ENCODE measurements at regions not wholly inside any gene's neighbourhood (a gene's known extent, or its start where the extent isn't known, plus 50 kb on each side); places are given as distances from the start of the nearest gene placed in this dataset.
A peak's percentile ranks its signal among the peaks of the same experiment; 100 is the strongest.

DNA sequence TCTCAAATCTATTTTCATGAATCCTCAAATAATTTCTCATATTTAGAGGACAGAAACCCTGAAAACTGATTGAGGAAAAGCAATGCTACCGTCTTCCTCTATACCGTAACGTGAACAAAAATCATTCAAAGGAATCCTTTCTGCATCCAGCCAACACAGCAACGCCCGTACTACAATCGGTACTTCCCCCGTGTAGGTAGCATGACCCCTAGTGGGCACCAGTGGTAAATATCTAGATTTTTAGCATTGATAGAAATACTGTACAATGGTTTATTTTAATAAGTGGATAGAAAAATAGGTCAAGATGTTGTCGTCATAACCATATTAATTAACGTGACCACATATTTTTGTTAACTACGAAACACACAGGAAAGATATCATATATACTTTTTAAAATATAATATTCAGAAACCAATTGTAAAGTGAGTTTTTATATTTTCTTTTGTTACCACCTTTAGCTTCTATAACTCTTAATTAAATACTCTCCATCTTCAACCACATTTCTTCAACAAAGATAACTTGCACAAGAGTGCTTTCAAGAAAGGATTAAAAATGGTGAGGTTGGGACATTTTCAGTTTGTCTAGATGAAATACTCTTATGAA is 194.1 kb downstream of the SS18 start:
- Mint-ChIP-seq H3K27me3 (peaks cover 8% of the 10 kb centered on the region), H3K4me1 (no peaks in the 10 kb centered on the region), H3K36me3 (ENCODE audit: low read depth) (no peaks in the 10 kb centered on the region), H3K9me3 (no peaks in the 10 kb centered on the region), H3K4me3 (no peak overlapping the region), H3K27ac (no peak overlapping the region)
- intact Hi-C loops (cut with micrococcal nuclease) = no loop called here
- peak; percentile 67 for DNase-seq

DNA sequence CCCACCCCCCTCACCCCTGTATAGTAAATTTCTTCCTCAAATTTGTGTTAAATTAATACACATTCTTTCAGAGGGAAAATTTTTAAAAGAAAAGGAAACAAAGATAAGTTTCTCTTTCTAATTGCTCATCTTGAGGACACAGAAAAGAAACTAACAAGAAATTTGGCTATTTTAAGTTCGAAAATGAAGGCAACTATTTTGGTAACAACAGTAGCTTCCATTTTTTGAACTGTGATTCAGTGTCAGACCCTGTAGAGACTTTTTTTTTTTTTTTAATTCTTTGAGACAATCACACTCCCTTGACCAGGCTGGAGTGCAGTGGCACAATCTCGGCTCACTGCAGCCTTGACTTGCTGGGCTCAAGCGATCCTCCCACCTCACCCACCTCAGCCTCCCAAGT is 194.9 kb downstream of the SS18 start:
- Mint-ChIP-seq H3K27ac (no peak overlapping the region), H3K4me1 (no peaks in the 10 kb centered on the region), H3K36me3 (ENCODE audit: low read depth) (no peaks in the 10 kb centered on the region), H3K9me3 (no peaks in the 10 kb centered on the region), H3K4me3 (no peak overlapping the region), H3K27me3 (peaks cover 8% of the 10 kb centered on the region)
- no peak for DNase-seq
- intact Hi-C loops (cut with micrococcal nuclease) = no loop called here

DNA sequence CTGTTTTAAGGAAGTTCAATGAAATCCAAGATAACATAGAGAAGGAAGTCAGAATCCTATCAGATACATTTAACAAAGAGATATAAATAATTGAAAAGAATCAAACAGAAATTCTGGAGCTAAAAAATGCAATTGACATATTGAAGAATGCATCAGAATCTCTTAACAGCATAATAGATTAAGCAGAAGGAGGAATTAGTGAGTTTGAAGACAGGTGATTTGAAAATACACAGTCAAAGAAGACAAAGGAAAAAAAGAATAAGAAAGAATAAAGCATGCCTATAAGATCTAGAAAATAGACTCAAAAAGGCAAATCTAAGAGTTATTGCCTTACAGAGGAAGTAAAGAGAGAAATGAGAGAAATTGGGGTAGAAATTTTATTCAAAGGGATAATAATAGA is 204.1 kb downstream of the SS18 start:
- no peak overlapping the region for H3K27ac Mint-ChIP-seq
- no peak overlapping the region for H3K4me3 Mint-ChIP-seq
- DNase-seq = no peak
- no peaks in the 10 kb centered on the region for H3K36me3 Mint-ChIP-seq (ENCODE audit: low read depth)
- H3K9me3 Mint-ChIP-seq = no peaks in the 10 kb centered on the region
- no peaks in the 10 kb centered on the region for H3K4me1 Mint-ChIP-seq
- H3K27me3 Mint-ChIP-seq = peaks cover 11% of the 10 kb centered on the region
- intact Hi-C loops (cut with micrococcal nuclease) = no loop called here

DNA sequence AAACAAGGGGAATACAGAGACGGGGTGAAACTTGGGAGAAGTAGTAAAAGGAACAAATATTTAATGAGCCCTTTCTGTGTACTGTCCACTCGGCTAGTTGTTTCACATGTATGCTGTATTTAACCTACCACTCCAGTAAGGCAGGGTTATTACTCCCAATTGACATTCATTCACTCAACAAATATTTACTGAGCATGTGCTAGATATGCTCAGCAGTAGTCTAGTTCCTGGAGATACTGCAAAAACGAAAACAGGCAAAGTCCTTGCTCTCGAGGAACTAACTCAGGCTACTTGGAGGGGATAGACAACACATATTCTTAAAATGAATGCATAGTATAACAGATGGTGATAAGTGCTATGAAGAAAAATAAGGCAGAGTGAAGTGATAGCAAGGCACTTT is 207.3 kb downstream of the SS18 start:
- no peak for DNase-seq
- peaks cover 7% of the 10 kb centered on the region for H3K27me3 Mint-ChIP-seq
- no peaks in the 10 kb centered on the region for H3K9me3 Mint-ChIP-seq
- intact Hi-C loops (cut with micrococcal nuclease) = no loop called here
- no peaks in the 10 kb centered on the region for H3K36me3 Mint-ChIP-seq (ENCODE audit: low read depth)
- no peaks in the 10 kb centered on the region for H3K4me1 Mint-ChIP-seq
- no peak overlapping the region for H3K4me3 Mint-ChIP-seq
- H3K27ac Mint-ChIP-seq = no peak overlapping the region

DNA sequence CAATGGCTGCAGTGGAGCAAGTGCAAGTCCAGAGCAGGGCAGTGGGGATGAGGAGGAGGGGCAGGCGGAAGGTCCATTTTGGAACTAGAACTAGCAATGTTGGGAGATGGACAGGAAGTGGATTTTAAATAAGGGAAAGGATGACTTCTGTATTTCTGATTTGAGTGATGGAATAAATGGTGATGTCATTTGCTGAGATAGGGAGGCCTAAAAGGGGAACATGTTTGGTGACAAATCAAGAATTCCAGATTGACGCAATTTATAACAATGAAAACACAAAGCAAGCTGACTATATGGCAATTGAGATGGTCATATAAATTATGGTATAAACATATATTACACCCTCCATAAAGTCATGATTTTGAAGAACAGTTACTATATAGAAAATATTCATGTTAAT is 209.3 kb downstream of the SS18 start:
- Mint-ChIP-seq H3K27me3 (peaks cover 1% of the 10 kb centered on the region), H3K36me3 (ENCODE audit: low read depth) (no peaks in the 10 kb centered on the region), H3K9me3 (no peaks in the 10 kb centered on the region), H3K4me1 (no peaks in the 10 kb centered on the region), H3K4me3 (no peak overlapping the region), H3K27ac (no peak overlapping the region)
- DNase-seq = no peak
- intact Hi-C loops (cut with micrococcal nuclease) = no loop called here

DNA sequence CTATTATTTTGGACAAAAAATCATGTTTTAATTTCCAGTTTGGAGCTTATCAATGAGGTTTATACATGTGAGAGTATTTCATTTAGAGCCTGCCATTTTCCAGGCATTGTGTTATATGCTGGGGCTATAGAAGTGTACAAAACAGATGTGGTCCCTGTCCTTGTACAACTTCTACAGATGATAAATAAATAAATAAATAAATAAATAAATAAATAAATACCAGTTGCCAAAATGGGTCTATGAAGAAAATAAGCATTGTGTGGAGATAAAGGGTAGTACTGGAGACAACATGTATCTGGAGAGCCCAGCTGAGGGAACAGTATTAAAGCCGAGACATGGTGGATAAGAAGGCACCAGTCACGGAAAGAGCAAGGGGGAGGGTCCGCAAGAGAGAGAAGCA is 210.0 kb downstream of the SS18 start:
- no peaks in the 10 kb centered on the region for H3K9me3 Mint-ChIP-seq
- no peaks in the 10 kb centered on the region for H3K27me3 Mint-ChIP-seq
- intact Hi-C loops (cut with micrococcal nuclease) = no loop called here
- no peak overlapping the region for H3K27ac Mint-ChIP-seq
- no peaks in the 10 kb centered on the region for H3K4me1 Mint-ChIP-seq
- H3K4me3 Mint-ChIP-seq = no peak overlapping the region
- no peak for DNase-seq
- no peaks in the 10 kb centered on the region for H3K36me3 Mint-ChIP-seq (ENCODE audit: low read depth)

DNA sequence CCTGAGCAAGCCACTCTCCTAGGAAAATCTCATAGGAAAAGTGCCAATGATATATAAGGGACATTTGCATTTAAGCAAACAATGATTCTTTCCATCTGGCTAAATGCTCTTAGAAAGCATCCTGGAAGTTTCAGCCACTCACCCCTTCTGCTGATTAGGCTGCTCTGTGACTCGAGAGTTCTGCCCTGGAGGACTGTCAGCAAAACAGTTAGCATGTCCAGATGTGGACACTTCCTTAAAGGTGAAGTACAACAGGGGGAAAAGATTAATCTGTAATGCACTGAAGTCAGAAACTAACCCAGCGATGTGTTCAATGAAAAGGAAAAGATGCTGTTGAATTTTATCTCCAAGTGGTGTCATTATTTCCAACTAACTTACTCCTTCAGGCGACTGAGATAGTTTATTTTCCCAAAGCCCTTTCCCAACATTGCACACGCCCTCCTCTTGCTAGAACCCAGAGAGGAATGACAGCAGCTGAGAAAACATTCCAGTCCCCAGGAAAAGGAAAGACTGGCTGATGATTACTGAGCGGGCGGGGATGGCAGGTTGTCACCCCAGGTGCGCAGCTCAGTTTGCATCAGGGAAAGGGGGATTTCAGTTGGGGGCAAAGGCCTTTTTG is 214.0 kb downstream of the SS18 start:
- no peaks in the 10 kb centered on the region for H3K9me3 Mint-ChIP-seq
- intact Hi-C loops (cut with micrococcal nuclease) = no loop called here
- no peak for DNase-seq
- no peaks in the 10 kb centered on the region for H3K4me1 Mint-ChIP-seq
- no peak overlapping the region for H3K27ac Mint-ChIP-seq
- no peaks in the 10 kb centered on the region for H3K36me3 Mint-ChIP-seq (ENCODE audit: low read depth)
- no peak overlapping the region for H3K4me3 Mint-ChIP-seq
- H3K27me3 Mint-ChIP-seq = no peaks in the 10 kb centered on the region

DNA sequence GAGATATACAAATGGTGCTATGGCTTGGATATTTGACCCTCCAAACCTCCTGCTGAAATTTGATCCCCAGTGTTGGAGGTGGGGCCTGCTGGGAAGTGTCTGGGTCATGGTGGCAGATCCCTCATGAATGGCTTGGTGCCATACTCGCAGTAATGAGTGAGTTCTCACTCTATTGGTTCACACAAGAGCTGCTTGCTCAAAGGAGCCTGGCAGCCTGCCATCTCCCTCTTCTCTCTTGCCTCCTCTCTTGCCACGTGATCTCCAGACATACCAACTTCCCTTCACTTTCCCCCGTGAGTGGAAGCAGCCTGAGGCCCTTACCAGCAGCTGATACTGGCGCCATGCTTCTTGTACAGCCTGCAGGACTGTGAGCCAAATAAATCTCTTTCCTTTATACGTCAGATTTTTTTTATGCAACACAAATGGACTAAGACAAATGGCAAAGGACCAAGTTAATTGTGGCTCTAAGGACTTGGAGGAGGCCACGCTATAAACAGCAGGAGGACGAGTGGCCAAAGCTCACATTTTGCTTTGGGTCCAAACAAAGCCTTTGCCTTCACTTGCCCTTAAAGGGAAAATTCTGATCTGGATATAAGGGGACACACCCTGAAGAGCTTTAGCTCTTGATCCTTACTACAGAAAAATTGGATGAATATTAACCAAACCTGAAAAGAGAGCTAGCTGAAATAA is 214.7 kb downstream of the SS18 start:
- H3K4me1 Mint-ChIP-seq = no peaks in the 10 kb centered on the region
- H3K27ac Mint-ChIP-seq = no peak overlapping the region
- H3K9me3 Mint-ChIP-seq = no peaks in the 10 kb centered on the region
- DNase-seq = no peak
- H3K4me3 Mint-ChIP-seq = no peak overlapping the region
- no peaks in the 10 kb centered on the region for H3K36me3 Mint-ChIP-seq (ENCODE audit: low read depth)
- intact Hi-C loops (cut with micrococcal nuclease) = no loop called here
- H3K27me3 Mint-ChIP-seq = no peaks in the 10 kb centered on the region

DNA sequence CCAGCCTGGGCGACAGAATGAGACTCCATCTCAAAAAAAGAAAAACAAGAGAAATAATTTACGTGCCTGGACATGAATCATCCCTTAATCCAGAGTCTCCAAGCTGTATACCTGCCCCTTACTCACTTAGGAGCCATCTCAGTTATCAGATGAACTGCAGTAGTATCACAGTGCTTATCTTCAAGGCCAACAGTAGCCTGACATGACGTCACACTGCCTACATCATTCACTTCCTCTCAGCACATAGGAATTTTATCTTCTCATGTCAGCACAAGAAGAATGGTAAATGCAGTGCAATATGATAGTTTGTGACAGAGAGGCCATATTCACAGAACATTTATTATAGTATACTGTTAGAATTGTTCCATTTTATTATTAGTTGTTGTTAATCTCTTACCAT is 216.6 kb downstream of the SS18 start:
- H3K4me1 Mint-ChIP-seq = no peaks in the 10 kb centered on the region
- no peak overlapping the region for H3K27ac Mint-ChIP-seq
- DNase-seq = no peak
- H3K27me3 Mint-ChIP-seq = peaks cover 2% of the 10 kb centered on the region
- intact Hi-C loops (cut with micrococcal nuclease) = no loop called here
- no peaks in the 10 kb centered on the region for H3K36me3 Mint-ChIP-seq (ENCODE audit: low read depth)
- H3K4me3 Mint-ChIP-seq = no peak overlapping the region
- no peaks in the 10 kb centered on the region for H3K9me3 Mint-ChIP-seq

DNA sequence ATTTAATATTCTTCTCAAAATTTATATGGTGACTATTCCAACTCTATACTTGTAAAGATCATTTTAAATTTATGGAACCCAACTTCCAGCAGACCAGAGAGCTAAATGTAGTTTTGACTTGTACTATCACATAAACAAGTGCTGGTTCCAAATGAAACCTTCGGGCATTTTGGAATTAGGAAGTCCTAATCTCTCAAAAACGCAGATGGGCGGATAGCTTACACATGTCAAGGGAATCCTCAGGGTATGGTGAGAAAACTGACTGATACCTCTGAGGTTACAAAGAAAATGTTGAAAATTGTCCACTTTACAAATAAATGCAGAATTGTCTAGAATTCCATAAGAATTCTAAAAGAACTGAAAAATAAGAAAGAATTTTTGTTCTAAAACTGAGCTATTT is 224.1 kb downstream of the SS18 start:
- H3K4me1 Mint-ChIP-seq = no peaks in the 10 kb centered on the region
- intact Hi-C loops (cut with micrococcal nuclease) = no loop called here
- no peak overlapping the region for H3K4me3 Mint-ChIP-seq
- no peaks in the 10 kb centered on the region for H3K9me3 Mint-ChIP-seq
- no peak overlapping the region for H3K27ac Mint-ChIP-seq
- no peaks in the 10 kb centered on the region for H3K36me3 Mint-ChIP-seq (ENCODE audit: low read depth)
- no peak for DNase-seq
- peaks cover 2% of the 10 kb centered on the region for H3K27me3 Mint-ChIP-seq

DNA sequence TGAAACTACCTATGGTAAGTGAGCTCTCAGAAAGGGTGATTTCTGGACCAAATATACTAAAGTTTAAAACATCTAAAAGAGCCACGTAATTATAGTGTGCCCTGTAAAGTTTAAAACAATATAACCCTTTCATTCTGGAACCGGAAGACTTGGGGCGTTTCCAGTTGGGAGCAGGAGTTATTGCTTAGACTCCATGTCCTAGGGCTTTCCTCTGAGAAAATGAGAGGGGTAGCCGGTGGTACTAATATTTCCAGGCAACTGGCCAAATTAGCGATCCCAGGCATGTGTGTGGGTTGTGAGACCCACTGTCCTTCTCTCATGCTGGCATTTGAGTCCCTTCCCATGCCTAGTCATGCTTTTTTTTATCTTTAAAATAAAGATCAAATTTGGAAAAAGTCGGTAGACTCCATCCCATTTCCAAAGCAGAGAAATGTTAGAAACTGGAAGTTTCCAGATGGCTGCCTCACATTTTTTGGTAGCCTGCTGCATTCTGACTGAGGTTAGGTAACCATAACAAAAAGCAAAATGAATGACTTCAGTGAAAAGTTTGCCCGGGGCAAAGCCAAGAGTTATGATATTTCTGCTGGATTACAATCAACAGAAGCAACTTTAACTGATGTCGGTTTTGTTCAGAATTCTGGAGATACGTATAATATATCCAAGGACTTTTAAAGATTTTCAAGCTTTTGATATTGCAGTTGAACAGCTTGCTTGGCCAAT is 227.4 kb downstream of the SS18 start:
- Mint-ChIP-seq H3K9me3 (no peaks in the 10 kb centered on the region), H3K4me1 (no peaks in the 10 kb centered on the region), H3K27ac (no peak overlapping the region), H3K27me3 (no peaks in the 10 kb centered on the region), H3K4me3 (no peak overlapping the region), H3K36me3 (ENCODE audit: low read depth) (no peaks in the 10 kb centered on the region)
- no peak for DNase-seq
- intact Hi-C loops (cut with micrococcal nuclease) = no loop called here

DNA sequence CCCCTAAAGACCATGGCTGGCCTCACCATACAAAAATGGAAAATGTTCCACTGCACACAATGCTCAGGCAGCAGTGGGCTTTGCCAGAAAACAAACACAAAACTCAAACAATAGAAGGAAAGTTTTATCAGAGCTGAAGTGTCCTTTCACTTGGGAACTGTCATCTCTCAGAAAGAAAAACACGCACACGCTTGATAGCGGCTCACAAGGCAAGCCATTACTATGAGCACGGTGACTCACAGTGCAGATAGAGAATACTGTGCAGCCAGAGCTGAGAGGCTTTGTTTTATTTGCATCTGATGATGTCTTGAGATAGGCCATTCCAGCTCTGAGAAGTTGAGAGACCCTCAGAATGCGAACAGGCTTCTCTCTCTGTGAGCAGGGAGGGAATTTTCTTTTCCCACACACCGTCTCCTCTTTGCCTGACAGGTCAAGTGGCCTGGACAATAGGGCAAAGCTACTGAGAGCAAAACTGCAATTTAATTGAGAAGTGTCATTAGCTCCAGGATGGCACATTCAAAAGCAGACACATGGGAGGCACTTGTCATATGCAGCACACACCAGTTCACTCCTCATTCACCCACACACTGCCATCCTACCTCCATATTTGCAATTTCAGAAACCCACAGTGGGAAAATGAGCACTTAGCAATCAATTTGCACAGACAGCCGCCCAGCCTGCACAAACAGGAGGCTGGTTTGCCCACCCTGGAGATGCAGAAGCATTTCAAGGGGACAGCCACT is 236.6 kb downstream of the SS18 start:
- DNase-seq = no peak
- Mint-ChIP-seq H3K27ac (no peak overlapping the region), H3K9me3 (no peaks in the 10 kb centered on the region), H3K27me3 (no peaks in the 10 kb centered on the region), H3K4me3 (no peak overlapping the region), H3K4me1 (no peaks in the 10 kb centered on the region), H3K36me3 (ENCODE audit: low read depth) (no peaks in the 10 kb centered on the region)
- intact Hi-C loops (cut with micrococcal nuclease) = no loop called here

DNA sequence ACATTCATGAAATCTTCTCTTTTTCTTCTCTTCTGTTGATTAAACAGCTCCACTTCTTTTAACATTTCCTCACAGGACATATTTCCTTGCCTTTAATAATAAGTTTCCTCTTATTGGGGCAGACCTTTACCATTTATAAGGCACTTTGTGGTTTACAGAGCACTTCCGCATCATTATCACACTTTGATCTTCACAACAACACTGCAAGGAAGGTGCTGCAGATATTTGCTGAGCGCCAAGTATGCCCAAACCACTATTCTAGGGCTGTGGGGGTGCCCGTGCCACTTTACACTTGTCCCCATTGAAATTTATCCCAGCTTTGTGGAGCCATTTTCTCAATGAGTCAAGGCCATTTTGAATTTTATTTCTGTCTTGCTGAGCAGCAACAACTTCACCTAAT is 246.6 kb downstream of the SS18 start:
- Mint-ChIP-seq H3K4me3 (no peak overlapping the region), H3K36me3 (ENCODE audit: low read depth) (no peaks in the 10 kb centered on the region), H3K9me3 (no peaks in the 10 kb centered on the region), H3K27ac (no peak overlapping the region), H3K27me3 (no peaks in the 10 kb centered on the region), H3K4me1 (no peaks in the 10 kb centered on the region)
- intact Hi-C loops (cut with micrococcal nuclease) = no loop called here
- no peak for DNase-seq

DNA sequence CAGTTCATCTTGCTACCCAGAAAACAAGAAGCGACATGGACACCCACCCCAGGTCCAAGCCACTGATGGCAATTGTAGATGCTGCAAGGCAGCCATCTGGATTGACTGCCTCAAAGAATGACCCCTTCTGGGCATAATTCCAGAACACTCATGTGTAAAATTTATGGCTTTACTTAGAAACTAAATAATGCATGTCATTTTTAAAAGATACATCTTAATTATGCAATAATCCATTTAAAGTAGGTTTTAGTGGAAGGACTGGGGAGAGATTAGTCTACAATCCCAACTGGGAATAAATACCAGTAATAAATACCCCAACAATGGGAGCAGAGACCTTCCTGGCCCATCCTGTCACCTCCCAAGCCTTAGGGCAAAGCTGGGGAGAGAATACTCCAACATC is 247.7 kb downstream of the SS18 start:
- Mint-ChIP-seq H3K36me3 (ENCODE audit: low read depth) (no peaks in the 10 kb centered on the region), H3K27me3 (no peaks in the 10 kb centered on the region), H3K27ac (no peak overlapping the region), H3K9me3 (no peaks in the 10 kb centered on the region), H3K4me3 (no peak overlapping the region), H3K4me1 (no peaks in the 10 kb centered on the region)
- intact Hi-C loops (cut with micrococcal nuclease) = no loop called here
- DNase-seq = no peak

Data from activated CD4-positive, alpha-beta T cell treated with anti-CD3 and anti-CD28 coated beads, Interleukin-2, amount 10 ng/mL, durations not matched to agents 24 days and 14 days (primary cell).